Progenitor cell of endocrine pancreas (in vitro differentiated cells): ENCODE measurements at regions not wholly inside any gene's neighbourhood (a gene's known extent, or its start where the extent isn't known, plus 50 kb on each side); places are given as distances from the start of the nearest gene placed in this dataset.
"Not testable (repeated sequence)": the region's sequence is repeated elsewhere in the genome, so short reads cannot be mapped to it uniquely, and the experiment has no call there.

ENCODE experiments used
- DNase-seq: peaks from one replicate; pipeline ENCODE4 v3.0.0; 2021; ENCODE audit warnings: low spot score; ENCODE audit not compliant: unreplicated experiment
- H3K27ac Mint-ChIP-seq: 2 replicates; pipeline ENCODE4 v1.8.0; 2021; ENCODE audit warnings: mild to moderate bottlenecking, moderate library complexity, mixed read lengths
- H3K27me3 Mint-ChIP-seq: 2 replicates; pipeline ENCODE4 v1.8.0; 2021; ENCODE audit warnings: mixed read lengths
- H3K36me3 Mint-ChIP-seq: 2 replicates; pipeline ENCODE4 v1.8.0; 2022; ENCODE audit warnings: mixed read lengths; ENCODE audit not compliant: insufficient read depth
- H3K4me1 Mint-ChIP-seq: 2 replicates; pipeline ENCODE4 v1.8.0; 2021; ENCODE audit warnings: low read depth, mixed read lengths
- H3K4me3 Mint-ChIP-seq: 2 replicates; pipeline ENCODE4 v1.8.0; 2021; ENCODE audit warnings: low read depth, mild to moderate bottlenecking, moderate library complexity, mixed read lengths
- H3K9me3 Mint-ChIP-seq: 2 replicates; pipeline ENCODE4 v1.8.0; 2021; ENCODE audit warnings: low read depth, mixed read lengths
- TF ChIP-seq, protein P1 (sequence below): fragments of 200-600 bp; sonication (generic); IDR thresholded peaks from one replicate; pipeline ENCODE4 v1.5.0; 2021; ENCODE audit warnings: antibody characterized with exemption, mild to moderate bottlenecking; ENCODE audit not compliant: unreplicated experiment

DNA sequence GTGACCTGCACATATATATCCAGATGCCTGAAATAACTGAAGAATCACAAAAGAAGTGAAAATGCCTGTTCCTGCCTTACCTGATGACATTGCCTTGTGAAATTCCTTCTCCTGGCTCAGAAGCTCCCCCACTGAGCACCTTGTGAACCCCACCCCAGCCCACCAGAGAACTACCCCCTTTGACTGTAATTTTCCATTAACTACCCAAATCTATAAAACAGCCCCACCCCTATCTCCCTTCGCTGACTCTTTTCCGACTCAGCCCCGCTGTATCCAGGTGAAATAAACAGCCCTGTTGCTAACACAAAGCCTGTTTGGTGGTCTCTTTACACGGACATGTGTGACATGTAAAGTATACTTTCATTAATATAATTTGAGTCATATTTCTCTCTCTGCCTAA is 320.3 kb upstream of the TECRL start:
- TF ChIP-seq, protein P1, sequence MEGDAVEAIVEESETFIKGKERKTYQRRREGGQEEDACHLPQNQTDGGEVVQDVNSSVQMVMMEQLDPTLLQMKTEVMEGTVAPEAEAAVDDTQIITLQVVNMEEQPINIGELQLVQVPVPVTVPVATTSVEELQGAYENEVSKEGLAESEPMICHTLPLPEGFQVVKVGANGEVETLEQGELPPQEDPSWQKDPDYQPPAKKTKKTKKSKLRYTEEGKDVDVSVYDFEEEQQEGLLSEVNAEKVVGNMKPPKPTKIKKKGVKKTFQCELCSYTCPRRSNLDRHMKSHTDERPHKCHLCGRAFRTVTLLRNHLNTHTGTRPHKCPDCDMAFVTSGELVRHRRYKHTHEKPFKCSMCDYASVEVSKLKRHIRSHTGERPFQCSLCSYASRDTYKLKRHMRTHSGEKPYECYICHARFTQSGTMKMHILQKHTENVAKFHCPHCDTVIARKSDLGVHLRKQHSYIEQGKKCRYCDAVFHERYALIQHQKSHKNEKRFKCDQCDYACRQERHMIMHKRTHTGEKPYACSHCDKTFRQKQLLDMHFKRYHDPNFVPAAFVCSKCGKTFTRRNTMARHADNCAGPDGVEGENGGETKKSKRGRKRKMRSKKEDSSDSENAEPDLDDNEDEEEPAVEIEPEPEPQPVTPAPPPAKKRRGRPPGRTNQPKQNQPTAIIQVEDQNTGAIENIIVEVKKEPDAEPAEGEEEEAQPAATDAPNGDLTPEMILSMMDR, result no peak
- no peak for DNase-seq
- Mint-ChIP-seq H3K27ac (no peak overlapping the region), H3K4me3 (no peak overlapping the region), H3K9me3 (peaks cover 19% of the 10 kb centered on the region), H3K27me3 (no peaks in the 10 kb centered on the region), H3K36me3 (no peaks in the 10 kb centered on the region), H3K4me1 (peaks cover 4% of the 10 kb centered on the region)

DNA sequence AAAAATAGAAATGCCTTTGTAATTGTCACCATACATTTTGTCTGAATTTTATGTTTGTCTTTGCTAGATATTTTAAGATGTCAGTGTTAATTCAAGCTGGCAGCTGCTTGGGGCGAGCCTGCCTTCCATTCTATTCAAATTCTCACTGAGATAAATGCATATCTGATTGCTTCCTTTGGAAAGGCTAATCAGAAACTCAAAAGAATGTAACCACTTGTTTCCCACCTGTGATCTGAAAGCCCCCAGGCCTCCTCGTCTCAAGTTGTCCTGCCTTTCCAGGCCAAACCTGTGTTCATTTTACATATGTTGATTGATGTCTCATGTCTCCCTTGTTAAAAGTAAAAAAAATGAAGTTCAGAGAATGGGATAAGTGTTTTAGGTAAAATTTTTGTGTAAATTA is 318.7 kb upstream of the TECRL start:
- Mint-ChIP-seq H3K27me3 (no peaks in the 10 kb centered on the region), H3K4me1 (peaks cover 4% of the 10 kb centered on the region), H3K9me3 (peaks cover 19% of the 10 kb centered on the region), H3K4me3 (no peak overlapping the region), H3K36me3 (no peaks in the 10 kb centered on the region), H3K27ac (no peak overlapping the region)
- no peak for DNase-seq
- TF ChIP-seq, protein P1, result no peak

DNA sequence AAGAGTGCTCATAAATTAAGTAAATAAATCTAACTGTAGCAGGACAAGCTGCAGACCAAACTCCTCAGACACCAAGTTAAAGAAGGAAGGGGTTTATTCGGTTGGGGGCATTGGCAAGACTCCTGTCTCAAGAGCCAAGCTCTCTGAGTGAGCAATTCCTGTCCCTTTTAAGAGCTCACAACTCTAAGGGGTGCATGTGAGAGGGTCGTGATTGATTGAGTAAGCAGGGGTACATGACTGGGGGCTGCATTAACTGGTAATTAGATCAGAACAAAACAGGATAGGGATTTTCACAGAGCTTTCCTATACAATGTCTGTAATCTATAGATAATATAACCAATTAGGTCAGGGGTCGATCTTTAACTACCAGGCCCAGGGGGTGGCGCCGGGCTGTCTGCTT is 318.1 kb upstream of the TECRL start:
- DNase-seq, H3K4me3 Mint-ChIP-seq, H3K27ac Mint-ChIP-seq: not testable (repeated sequence)

GRCh38 chr4:64724689-64725088 is 315.4 kb upstream of the TECRL start:
- TF ChIP-seq, protein P1, result no peak
- Mint-ChIP-seq H3K4me1 (peaks cover 4% of the 10 kb centered on the region), H3K27me3 (no peaks in the 10 kb centered on the region), H3K9me3 (peaks cover 13% of the 10 kb centered on the region), H3K4me3 (no peak overlapping the region), H3K36me3 (no peaks in the 10 kb centered on the region), H3K27ac (no peak overlapping the region)
- DNase-seq, result no peak

More for the DNA sequence above, 318.1 kb upstream of the TECRL start:
- H3K4me1 Mint-ChIP-seq, H3K36me3 Mint-ChIP-seq, H3K27me3 Mint-ChIP-seq: not testable (repeated sequence)
- peaks cover 16% of the 10 kb centered on the region for H3K9me3 Mint-ChIP-seq

DNA sequence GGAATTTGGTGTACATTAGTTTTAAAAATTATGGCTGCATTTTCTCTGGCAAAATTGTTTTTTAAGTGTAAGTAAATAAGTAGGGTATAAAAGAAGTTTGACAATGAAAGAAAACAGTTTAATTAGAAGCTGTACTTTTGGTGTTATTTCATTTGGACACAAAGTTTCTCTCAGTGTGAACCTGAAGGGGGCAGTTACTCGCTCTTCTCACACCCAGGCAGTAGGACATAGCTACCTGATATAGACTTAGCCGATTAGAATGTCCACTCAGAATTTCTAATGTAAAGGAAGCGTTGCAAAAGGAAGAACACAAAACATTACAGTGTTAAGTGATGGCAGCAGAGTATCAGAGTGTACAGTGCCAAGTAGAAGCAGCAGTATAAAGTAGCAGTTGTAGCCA is 311.9 kb upstream of the TECRL start:
- Mint-ChIP-seq H3K4me1 (peaks cover 1% of the 10 kb centered on the region), H3K27ac (no peak overlapping the region), H3K36me3 (no peaks in the 10 kb centered on the region), H3K9me3 (peaks cover 3% of the 10 kb centered on the region), H3K4me3 (no peak overlapping the region), H3K27me3 (no peaks in the 10 kb centered on the region)
- TF ChIP-seq, protein P1, result no peak
- DNase-seq, result no peak

DNA sequence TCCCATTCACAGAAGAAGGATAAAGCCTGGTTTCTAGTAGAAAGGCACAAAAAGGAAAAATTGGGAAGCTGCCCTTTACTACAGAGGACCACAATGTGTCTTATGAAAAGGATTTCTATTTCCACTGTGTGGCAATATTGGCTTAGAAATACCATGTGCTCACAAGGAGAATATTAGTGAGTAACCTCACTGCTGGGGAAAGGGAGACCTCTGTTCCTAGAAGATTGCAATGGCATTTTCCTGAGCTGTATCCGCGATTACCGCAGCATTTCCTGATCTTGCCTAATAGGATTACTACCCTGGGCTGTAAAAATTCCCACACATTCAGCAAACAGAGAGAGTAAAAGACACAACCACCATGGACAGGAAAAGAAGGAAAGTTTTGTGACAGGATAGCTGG is 308.8 kb upstream of the TECRL start:
- H3K27ac Mint-ChIP-seq, result no peak overlapping the region
- H3K9me3 Mint-ChIP-seq, result no peaks in the 10 kb centered on the region
- no peak for DNase-seq
- no peaks in the 10 kb centered on the region for H3K36me3 Mint-ChIP-seq
- peaks cover 1% of the 10 kb centered on the region for H3K4me1 Mint-ChIP-seq
- H3K27me3 Mint-ChIP-seq, result no peaks in the 10 kb centered on the region
- TF ChIP-seq, protein P1, result no peak
- no peak overlapping the region for H3K4me3 Mint-ChIP-seq
